DOHH2 (cell line): ENCODE measurements at regions not wholly inside any gene's neighbourhood (a gene's known extent, or its start where the extent isn't known, plus 50 kb on each side); places are given as distances from the start of the nearest gene placed in this dataset.
"Not testable (repeated sequence)": the region's sequence is repeated elsewhere in the genome, so short reads cannot be mapped to it uniquely, and the experiment has no call there.

Source experiments
- H3F3A ChIP-seq: fragments of 200-600 bp; sonication (generic), shearing (Covaris generic); 2 replicates; pipeline ENCODE4 v1.6.0; 2016; ENCODE audit warnings: antibody characterized with exemption, mild to moderate bottlenecking; ENCODE audit not compliant: control insufficient read depth, insufficient read depth
- H3K27ac ChIP-seq: fragments of 200-600 bp; sonication (generic); 2 replicates; pipeline ENCODE4 v1.5.1; 2014; ENCODE audit warnings: low read depth, mild to moderate bottlenecking, low read length, moderate library complexity
- H3K27me3 ChIP-seq: fragments of 200-600 bp; sonication (generic); 2 replicates; pipeline ENCODE4 v1.6.1; 2014; ENCODE audit warnings: mild to moderate bottlenecking, low read length, mixed read lengths; ENCODE audit not compliant: control insufficient read depth
- H3K36me3 ChIP-seq: fragments of 200-600 bp; sonication (generic); 2 replicates; pipeline ENCODE4 v1.6.1; 2014; ENCODE audit warnings: mild to moderate bottlenecking, low read length, moderate library complexity, mixed read lengths; ENCODE audit not compliant: control insufficient read depth
- H3K4me1 ChIP-seq: fragments of 200-600 bp; sonication (generic); 2 replicates; pipeline ENCODE4 v1.6.1; 2014; ENCODE audit warnings: mild to moderate bottlenecking, low read length, mixed read lengths; ENCODE audit not compliant: control insufficient read depth
- H3K4me2 ChIP-seq: fragments of 200-600 bp; sonication (generic); 2 replicates; pipeline ENCODE4 v1.6.0; 2014; ENCODE audit warnings: mild to moderate bottlenecking, low read length, moderate library complexity
- H3K4me3 ChIP-seq: fragments of 200-600 bp; sonication (generic); 2 replicates; pipeline ENCODE4 v1.5.1; 2014; ENCODE audit warnings: mild to moderate bottlenecking, low read length, mixed read lengths
- H3K79me2 ChIP-seq: fragments of 200-600 bp; sonication (generic); 2 replicates; pipeline ENCODE4 v1.6.1; 2014; ENCODE audit warnings: mild to moderate bottlenecking, low read length, mixed read lengths; ENCODE audit not compliant: control insufficient read depth
- H3K9me2 ChIP-seq: fragments of 200-600 bp; sonication (generic); replicated peaks from 2 replicates; pipeline ENCODE4 v1.6.1; 2014; ENCODE audit warnings: mild to moderate bottlenecking, low read length, mixed read lengths; ENCODE audit not compliant: control insufficient read depth
- H3K9me3 ChIP-seq: fragments of 200-600 bp; sonication (generic); 2 replicates; pipeline ENCODE4 v1.6.1; 2014; ENCODE audit warnings: antibody characterized with exemption, low read length, mixed read lengths; ENCODE audit not compliant: control insufficient read depth, insufficient read depth
- H4K20me1 ChIP-seq: fragments of 200-600 bp; sonication (generic); 2 replicates; pipeline ENCODE4 v1.6.0; 2014; ENCODE audit warnings: low read depth, mild to moderate bottlenecking, antibody characterized with exemption, low read length, moderate library complexity; ENCODE audit not compliant: control insufficient read depth, insufficient read depth
- EZH2phosphoT487 ChIP-seq: fragments of 200-600 bp; sonication (generic); IDR thresholded peaks from 2 replicates; pipeline ENCODE4 v1.6.1; 2017; ENCODE audit warnings: borderline replicate concordance, mild to moderate bottlenecking, antibody characterized with exemption, low read length, moderate library complexity, mixed read lengths
- TF ChIP-seq, protein P1 (sequence below): fragments of 200-600 bp; sonication (generic); IDR thresholded peaks from one replicate; pipeline ENCODE4 v1.5.1; 2014; ENCODE audit warnings: antibody characterized with exemption, mild to moderate bottlenecking, low read depth, low read length; ENCODE audit not compliant: poor library complexity, severe bottlenecking

DNA sequence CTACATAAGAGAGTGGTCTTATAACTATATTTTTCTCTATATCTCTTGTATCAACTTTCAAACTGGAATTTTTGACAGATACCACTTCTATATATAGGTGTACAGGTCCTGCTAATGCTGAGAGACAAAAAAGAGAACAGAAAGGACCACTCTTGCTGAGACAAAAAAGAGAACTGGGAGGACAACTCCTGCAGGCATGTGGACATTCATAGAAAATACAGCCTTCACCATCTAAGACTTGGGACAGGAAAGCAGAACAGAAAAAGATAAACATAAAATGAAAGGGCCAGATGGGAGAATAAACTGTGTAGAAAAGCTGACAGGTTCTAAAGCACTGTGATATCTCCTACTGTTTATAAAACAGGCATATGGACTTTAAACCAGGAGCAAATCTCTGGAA lies 541.0 kb upstream of the ADGRB3 start:
- Histone ChIP-seq H3K4me3 (no peak overlapping the region), H3K27me3 (no peaks in the 10 kb centered on the region), H3K9me2 (no peaks in the 10 kb centered on the region), H3K4me2 (no peak overlapping the region), H3K4me1 (peaks cover 20% of the 10 kb centered on the region), H3K36me3 (no peaks in the 10 kb centered on the region), H3K27ac (no peak overlapping the region), H3K79me2 (no peaks in the 10 kb centered on the region), H3K9me3 (no peaks in the 10 kb centered on the region), H3F3A (no peaks in the 10 kb centered on the region), H4K20me1 (no peaks in the 10 kb centered on the region)
- TF ChIP-seq, protein P1, sequence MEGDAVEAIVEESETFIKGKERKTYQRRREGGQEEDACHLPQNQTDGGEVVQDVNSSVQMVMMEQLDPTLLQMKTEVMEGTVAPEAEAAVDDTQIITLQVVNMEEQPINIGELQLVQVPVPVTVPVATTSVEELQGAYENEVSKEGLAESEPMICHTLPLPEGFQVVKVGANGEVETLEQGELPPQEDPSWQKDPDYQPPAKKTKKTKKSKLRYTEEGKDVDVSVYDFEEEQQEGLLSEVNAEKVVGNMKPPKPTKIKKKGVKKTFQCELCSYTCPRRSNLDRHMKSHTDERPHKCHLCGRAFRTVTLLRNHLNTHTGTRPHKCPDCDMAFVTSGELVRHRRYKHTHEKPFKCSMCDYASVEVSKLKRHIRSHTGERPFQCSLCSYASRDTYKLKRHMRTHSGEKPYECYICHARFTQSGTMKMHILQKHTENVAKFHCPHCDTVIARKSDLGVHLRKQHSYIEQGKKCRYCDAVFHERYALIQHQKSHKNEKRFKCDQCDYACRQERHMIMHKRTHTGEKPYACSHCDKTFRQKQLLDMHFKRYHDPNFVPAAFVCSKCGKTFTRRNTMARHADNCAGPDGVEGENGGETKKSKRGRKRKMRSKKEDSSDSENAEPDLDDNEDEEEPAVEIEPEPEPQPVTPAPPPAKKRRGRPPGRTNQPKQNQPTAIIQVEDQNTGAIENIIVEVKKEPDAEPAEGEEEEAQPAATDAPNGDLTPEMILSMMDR: no peak
- no peak for TF ChIP-seq EZH2phosphoT487

DNA sequence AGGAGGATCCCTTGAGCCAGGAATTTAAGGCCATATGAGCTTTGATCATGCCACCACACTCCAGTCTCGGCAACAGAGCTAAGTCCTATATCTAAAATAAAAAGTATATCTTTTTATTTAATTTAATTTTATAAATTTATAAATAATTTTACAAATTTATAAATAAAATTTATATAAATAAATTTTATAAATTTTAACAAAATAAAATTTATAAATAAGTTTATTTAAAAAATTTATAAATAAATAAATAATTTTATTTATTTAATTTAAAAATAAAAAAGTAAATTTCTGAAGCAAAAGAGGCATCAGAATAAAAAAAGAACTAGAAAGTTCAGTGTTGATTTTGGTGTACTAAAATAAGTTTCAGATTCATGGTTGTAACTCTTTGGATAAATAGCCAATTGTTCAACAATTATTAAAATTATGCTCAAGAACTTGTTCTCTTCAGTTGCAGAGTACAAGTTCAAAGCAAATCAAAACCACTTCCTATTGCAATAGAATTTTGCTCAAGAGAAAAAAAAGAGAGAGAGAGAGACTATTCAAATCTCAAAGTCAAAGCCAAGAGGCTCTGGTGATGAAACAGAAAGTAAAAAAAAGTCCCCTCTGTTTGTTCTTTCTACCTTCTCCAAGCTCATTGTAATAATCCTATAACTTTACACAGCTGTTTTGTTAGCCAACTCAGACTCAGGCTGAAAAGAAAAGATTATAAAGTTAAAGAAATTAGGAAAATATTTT lies 547.5 kb upstream of the ADGRB3 start:
- peak overlapping the region; percentile 25; the same call in 1 of the 2 replicates for H3K4me3 ChIP-seq
- H3K79me2 ChIP-seq: no peaks in the 10 kb centered on the region
- peaks cover 15% of the 10 kb centered on the region for H3K36me3 ChIP-seq
- no peaks in the 10 kb centered on the region for H4K20me1 ChIP-seq
- H3K4me1 ChIP-seq: peaks cover 32% of the 10 kb centered on the region
- peak overlapping the region; percentile 44 for H3K4me2 ChIP-seq
- 0 out of 2 replicates have a peak, but pooled peaks cover 3% of the 10 kb centered on the region for H3F3A ChIP-seq
- TF ChIP-seq, protein P1: no peak
- no peak for TF ChIP-seq EZH2phosphoT487
- no peak overlapping the region; the same call in 1 of the 2 replicates for H3K27ac ChIP-seq
- H3K9me3 ChIP-seq: peaks cover 18% of the 10 kb centered on the region
- no peaks in the 10 kb centered on the region for H3K9me2 ChIP-seq
- no peaks in the 10 kb centered on the region for H3K27me3 ChIP-seq

DNA sequence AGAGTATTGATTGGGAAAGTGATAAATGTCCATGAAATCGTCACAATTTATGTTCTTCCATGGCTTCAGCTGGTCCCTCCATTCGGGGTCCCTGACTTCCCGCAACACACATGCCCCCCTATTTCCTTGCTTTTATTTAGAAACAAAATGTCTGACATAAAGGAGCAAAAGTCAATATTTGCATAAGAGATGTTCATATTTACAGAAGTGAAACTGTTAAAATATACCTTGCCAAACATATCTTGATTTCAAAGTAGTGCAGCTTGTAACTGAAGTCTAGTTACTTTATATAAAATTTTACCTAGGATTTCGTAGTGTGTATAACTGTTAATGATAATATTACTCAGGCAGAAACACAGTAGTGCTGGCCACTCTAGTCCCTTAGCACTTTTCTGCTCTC lies 548.9 kb upstream of the ADGRB3 start:
- no peaks in the 10 kb centered on the region for H3K9me2 ChIP-seq
- no peaks in the 10 kb centered on the region for H4K20me1 ChIP-seq
- H3K4me1 ChIP-seq: peaks cover 28% of the 10 kb centered on the region
- no peak for TF ChIP-seq EZH2phosphoT487
- TF ChIP-seq, protein P1: no peak
- no peaks in the 10 kb centered on the region for H3K27me3 ChIP-seq
- peaks cover 15% of the 10 kb centered on the region for H3K36me3 ChIP-seq
- 0 out of 2 replicates have a peak, but pooled peaks cover 3% of the 10 kb centered on the region for H3F3A ChIP-seq
- no peaks in the 10 kb centered on the region for H3K79me2 ChIP-seq
- peak overlapping the region; percentile 74 for H3K27ac ChIP-seq
- H3K4me3 ChIP-seq: peak overlapping the region; percentile 22
- H3K4me2 ChIP-seq: peak overlapping the region; percentile 32
- peaks cover 18% of the 10 kb centered on the region for H3K9me3 ChIP-seq

DNA sequence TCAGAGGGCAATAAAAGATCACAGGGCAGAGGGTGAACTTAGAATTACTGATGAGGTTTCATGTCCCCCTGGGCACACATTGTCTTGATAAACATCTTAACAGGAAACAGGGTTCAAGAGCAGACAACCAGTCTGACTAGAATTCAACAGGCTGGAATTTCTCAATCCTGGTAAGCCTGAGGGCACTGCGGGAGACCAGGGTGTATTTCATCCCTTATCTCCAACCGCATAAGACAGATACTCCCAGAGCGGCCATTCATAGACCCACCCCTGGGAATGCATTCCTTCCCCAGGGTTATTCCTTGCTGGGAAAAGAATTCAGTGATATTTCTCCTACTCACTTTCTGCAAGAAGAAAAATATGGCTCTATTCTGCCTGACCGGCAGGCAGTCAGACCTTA lies 549.5 kb upstream of the ADGRB3 start:
- not testable (repeated sequence) for H3K79me2 ChIP-seq, H3K9me2 ChIP-seq, H4K20me1 ChIP-seq, H3F3A ChIP-seq, H3K4me2 ChIP-seq, H3K27me3 ChIP-seq
- Histone ChIP-seq H3K9me3 (peaks cover 18% of the 10 kb centered on the region), H3K36me3 (peaks cover 15% of the 10 kb centered on the region), H3K4me3 (peak overlapping the region; percentile 22; the same call in 1 of the 2 replicates), H3K4me1 (peaks cover 28% of the 10 kb centered on the region), H3K27ac (peak overlapping the region; percentile 74)
